HG02938 (cell line): ENCODE measurements at regions not wholly inside any gene's neighbourhood (a gene's known extent, or its start where the extent isn't known, plus 50 kb on each side); places are given as distances from the start of the nearest gene placed in this dataset.
"Not testable (repeated sequence)": the region's sequence is repeated elsewhere in the genome, so short reads cannot be mapped to it uniquely, and the experiment has no call there.

Source experiments
- ATAC-seq: cut with Tn5 transposase; IDR thresholded peaks from one replicate; pipeline ENCODE4 v1.9.1; 2021; ENCODE audit warnings: mild to moderate bottlenecking, moderate library complexity; ENCODE audit not compliant: unreplicated experiment

DNA sequence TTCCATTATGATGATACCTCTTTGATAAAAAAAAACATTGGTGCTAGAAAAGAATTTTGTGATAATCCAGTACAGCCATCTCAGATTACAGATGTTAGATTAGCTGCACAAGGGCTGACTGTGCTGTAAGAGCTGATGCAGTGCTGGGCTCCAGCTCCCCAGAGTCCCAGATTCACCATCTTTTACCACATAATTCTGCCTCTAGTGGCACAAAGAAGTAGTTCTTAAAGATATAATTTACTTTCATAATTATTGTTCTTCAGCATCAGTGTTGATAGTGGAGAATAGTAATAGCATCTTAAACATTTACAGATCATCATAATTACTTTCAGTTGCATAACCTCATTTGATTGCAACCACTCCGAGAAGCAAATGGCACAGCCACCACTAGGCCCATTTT, 262.1 kb downstream of the BRINP2 start:
- no peak for ATAC-seq

DNA sequence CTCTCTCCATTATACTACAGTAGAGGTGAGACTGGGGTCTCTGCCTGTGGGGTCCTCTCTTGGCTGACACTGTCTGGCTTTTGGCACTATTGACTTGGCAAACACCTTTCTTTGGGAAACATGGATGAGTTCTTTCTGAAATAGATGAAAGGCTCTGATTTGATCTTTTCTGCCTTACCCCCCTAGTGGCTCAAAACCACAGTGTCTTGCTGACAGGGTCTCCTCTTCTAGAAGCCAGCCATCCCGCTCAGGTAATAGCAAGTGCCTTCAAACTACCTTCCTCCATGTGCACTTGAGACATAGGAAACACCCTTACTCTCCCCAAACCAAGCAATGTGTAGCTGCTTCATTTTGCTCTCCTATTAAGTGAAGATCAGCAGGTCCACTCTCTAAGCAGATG, 260.4 kb downstream of the BRINP2 start:
- no peak for ATAC-seq

DNA sequence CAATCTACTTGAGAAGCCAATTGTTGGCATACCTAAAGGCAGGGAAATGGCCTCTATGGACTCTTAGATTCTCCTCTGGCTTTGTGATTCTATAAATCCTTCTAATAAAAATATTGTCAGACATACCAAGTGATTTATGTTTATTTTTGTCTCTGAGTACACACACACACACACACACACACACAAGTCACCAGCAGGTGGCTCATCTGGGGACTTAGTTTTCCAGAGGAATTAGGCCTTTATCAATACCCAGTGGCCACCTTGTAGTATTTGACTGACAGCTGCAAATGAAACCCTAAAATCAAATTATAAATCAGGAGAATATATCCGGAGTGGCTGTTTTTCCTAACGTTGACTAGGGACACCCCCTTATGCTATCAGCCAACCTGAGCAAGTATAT, 258.5 kb downstream of the BRINP2 start:
- no peak for ATAC-seq

DNA sequence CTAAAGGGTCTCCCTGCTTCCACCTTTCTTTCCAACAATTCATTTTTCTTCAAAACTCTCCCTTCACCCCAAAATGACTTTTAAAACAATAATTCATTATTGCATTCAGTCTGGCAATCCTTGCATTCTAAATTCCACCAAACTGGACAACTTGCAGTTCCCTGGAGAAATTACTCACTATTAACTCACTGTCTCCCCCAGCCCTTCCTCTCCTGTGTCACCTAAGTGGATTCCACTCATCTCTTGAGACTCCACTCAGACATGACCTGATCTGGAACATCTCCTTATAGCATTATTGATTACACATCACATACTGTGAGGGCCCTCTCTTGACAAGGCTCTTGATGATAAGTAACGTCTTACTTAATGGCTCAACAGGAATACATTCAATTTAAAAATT, 257.1 kb downstream of the BRINP2 start:
- no peak for ATAC-seq

DNA sequence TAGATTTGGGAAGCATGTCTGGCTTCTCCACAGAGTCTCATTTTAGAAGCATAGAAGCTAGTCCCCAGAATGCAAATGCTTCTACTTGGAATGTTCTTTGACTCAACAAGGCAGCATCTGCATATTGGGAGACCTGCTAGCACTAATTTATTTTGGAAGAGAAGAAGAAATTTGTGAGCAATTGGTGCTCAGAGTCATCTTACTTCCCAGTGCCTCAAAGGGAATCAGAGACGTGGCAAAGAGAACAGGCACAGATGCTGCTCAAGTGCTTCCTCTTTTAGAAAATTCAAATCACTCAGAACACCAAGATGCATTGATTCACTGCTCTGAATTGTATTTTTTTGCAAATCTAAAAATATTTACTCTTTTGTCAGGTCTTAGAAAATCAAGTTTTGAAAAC, 255.7 kb downstream of the BRINP2 start:
- ATAC-seq = no peak

DNA sequence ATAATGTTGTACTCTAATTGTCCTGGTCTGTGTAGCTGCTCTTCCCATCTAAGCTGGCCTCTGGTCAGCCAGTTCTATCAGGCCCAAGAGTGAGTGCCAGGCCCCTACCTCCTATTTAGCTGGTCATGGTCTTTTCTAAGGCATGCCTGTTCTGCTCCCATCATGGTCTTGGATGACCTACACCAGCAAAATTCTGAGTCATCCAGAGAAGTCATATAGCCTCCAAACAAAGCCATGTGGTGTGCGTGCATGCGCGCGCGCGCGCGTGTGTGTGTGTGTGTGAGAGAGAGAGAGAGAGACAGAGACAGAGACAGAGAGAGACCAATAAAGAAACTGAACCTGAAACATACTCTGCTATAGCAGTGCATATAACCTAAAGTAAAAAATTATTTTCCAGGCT, 254.4 kb downstream of the BRINP2 start:
- no peak for ATAC-seq

DNA sequence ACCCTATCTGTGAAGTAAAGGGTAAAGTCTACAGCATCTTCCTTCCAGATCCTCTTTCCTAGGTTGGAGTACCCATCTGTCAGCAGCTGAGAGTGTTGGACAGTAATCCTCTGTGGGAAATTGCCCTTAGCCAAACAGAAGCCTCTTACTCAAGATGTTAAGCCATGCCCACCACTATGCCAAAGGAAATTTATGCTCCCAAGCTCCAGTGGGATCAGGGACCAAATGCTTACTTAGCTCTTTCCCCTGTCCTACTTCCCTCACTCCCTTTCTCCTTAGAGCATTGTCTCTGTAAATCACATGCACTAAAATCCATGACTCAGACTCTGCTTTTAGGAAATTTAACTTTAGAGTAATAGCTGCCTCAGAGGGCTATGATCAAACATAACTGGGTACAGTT, 254.0 kb downstream of the BRINP2 start:
- ATAC-seq = no peak

DNA sequence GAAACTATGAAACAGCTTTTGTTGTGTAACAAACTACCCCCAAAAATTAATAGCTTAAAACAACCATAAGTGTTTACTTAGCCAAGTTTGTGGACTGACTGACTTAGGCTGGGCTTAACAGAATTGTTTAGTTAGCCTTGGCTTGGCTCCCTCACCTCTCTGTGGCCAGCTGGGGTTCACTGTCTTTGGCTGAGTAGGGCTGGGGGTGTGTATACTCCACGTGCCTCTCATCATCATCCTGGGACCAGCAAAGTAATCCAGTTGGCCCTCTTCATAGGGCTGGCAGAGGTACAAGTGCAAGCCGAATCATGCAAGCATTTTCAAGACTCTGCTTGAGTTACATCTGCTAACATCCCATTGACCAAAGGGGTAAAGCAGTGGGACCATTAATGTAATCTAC, 252.3 kb downstream of the BRINP2 start:
- no peak for ATAC-seq

DNA sequence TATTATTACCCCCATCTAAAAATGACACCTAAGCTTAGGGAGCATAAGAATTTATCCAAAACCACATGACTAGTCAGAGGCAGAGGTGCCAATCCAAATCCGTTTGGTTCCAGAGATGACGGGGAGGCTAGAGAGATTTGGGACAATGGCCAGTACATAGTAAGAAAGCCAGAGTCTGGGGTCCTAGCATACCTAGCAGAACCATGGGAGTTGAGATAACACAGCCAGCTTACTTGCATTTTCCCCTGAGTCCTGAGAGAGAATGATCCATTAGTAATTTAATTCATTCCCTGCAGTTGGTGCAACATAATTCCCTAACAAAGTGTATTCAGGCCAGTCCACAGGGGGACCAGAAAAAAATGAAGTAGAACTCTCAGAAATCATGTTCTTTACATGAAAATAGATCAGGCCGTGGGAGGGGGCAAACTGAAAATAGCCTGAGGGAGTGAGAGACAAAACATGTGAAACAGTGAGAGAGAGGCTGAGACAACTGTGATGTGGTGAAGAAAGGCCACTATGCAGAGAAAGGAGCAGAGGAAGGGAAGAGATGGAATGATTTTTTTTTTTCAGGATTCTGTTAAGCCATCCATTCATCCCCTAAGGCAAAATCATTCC, 243.3 kb downstream of the BRINP2 start:
- no peak for ATAC-seq

DNA sequence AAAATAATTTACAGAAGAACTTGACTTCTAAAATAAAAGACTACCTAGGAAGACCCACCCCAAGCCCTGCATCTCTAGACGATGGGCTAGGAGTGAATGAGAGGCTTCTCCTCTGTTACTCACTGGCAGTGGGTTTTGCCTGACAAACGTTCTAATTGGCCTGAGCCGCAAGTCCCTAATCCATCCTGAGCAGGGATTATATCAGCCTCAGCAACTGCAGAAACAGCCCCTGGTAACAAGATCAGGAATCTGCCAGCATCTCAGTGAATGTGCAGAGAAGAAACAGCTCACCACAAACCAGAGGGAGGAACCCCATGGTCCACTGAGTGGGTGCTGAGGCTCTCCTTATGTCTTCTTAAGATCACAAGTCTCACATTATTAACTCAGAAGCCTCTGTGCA, 240.6 kb downstream of the BRINP2 start:
- no peak for ATAC-seq

DNA sequence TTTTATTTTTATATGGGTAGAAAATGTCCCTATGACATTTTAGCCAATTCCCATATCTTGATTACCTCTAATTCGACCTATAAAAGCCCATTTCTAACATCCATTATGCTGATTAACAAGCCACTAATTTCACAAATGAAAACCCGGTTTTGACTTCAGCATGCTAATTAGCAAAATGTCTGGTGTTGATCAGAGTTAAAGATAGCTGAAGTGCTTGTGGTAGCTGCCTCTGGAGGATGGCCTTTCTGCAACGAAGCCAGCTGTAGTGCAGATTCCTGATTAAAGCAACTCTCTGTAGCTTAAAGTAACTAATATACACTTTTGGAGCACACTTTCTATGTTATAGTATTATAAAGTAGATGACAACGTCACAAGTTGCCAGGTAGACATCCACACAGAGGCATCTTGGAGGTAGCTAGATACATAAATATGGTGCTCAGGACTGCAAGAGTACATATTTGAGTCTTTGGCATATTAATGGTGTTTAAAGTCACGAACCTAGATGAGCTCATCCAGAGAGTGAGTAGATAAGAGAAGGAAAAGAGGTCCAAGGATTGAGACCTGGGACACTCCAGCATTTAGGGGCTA, 239.5 kb downstream of the BRINP2 start:
- ATAC-seq = no peak

DNA sequence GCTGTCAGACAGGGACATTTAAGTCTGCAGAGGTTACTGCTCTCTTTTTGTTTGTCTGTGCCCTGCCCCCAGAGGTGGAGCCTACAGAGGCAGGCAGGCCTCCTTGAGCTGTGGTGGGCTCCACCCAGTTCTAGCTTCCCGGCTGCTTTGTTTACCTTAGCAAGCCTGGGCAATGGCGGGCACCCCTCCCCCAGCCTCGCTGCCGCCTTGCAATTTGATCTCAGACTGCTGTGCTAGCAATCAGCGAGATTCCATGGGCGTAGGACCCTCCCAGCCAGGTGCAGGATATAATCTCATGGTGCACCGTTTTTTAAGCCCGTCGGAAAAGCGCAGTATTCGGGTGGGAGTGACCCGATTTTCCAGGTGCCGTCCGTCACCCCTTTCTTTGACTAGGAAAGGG, 235.6 kb downstream of the BRINP2 start:
- ATAC-seq = not testable (repeated sequence)

DNA sequence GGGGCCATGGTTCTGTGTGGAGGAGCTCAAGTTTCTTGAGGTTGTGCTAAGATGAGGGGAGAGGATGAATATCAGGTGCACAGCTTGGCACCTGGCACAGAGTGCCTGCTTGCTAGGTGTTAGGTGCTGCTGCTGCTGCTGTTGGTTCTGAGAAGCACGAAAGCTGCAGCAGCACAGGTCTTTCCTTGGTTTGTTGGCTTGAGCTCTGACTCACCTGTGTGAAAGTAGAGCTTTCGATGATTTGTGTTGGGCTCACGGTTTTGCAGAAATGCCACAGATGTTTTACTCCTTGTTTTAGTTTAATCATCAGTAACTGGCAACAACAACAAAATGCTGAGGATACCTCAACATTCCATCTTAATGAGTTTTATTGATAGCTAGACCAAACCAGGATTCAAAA, 221.6 kb downstream of the BRINP2 start:
- ATAC-seq = no peak

DNA sequence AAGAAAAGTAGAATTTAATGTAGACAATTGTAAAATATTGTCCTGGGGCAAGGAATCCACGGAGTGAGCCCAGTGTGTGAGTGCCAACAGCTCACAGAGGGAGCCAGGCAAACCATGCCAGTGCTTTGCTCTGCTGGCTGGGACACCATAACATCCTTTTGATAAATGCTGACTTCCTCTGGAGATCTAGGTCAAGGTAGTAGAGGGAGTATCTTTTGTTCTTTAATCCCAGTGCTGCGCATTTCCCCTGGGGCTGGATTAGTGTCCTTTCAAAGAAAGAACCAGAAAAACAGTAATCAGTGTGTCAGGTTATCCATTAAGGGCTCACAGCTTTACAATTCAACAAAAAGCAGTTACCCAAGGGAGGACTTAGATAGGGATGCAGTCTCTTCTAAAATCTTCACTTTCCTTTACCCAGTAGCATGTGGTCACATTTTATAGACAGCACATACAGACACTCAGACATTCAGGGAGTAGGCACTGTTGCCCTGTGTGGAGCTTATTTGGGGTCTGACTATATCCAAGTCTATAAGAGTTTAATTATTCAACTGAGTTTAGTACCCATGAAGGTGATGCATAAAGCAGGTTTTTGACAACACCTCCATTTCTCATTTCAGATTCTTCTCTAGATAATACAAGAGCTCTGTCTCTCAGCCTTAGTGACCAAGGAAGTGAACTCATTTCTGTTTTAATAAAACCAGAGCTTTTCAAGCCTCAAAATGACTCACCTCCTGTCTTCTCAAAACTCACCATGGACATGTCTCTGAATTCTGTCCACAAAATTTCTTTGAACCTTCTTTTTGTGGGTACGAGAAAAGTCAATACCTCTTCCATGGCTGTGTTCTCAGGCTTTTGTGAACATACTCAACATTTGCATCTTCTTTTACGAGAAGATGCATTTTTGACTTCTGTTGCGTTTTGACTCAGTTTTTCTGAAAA, 215.3 kb downstream of the BRINP2 start:
- ATAC-seq = no peak

DNA sequence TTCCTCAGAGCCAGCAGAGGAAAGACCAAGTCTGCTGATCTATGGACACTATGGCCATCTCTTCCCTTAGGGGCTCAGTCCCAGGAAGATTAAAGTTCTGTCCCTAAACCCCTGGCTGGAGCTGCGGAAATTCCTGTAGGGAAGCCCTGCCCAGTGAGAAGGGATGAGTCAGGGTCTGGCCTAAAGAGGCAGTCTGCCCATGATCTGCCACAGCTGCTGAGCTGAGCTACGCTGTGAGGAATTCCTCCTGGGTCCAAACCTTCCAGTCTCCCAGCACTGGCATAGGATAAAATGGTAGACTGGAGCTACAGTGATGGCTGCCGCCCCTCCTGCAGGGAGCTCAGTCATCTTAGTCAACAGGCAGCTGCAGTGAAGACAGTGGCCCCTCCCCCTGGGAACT, 213.7 kb downstream of the BRINP2 start:
- ATAC-seq = no peak

DNA sequence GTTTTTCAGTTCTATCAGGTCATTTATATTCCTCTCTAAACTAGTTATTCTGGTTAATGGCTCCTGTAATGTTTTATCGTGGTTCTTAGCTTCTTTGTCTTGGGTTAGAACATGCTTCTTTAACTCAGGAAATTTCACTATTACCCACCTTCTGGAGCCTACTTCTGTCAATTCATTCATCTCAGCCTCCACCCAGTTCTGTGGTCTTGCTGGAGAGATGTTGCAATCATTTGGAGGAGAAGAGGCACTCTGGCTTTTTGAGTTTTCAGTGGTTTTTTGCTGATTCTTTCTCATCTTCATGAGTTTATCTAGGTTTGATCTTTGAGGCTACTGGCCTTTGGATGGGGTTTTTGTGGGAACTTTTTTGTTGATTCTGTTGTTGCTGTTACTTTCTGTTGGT, 213.0 kb downstream of the BRINP2 start:
- no peak for ATAC-seq

DNA sequence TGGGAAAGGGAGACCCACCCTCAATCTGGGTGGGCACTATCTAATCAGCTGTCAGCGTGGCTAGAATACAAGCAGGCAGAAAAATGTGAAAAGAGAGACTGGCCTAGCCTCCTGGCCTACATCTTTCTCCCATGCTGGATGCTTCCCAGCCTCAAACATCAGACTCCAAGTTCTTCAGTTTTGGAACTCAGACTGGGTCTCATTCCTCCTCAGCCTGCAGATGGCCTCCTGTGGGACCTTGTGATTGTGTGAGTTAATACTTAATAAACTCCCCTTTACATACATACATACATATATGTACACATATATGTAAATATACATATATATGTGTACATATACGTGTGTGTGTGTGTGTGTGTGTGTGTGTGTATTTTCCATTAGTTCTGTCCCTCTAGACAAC, 207.1 kb downstream of the BRINP2 start:
- no peak for ATAC-seq

DNA sequence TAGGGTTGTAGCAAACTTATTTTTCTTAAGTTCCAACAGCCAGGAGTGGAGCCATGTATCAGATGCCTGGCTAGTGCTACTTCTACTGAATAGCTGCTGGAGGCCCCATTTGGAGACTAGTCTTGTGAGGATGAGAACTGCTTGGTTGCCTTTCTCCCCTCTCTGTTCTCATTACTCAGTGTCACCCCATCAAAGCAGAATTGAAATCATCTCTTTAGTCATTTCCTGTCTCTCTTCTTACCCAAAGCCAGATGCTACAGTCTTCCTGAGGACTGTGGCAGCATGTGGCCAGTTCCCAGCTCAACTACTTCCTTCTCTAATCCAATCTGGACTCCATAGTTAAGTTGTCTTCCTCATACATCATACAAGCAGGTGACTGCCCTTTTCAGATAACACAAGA, 197.5 kb downstream of the BRINP2 start:
- ATAC-seq = no peak

DNA sequence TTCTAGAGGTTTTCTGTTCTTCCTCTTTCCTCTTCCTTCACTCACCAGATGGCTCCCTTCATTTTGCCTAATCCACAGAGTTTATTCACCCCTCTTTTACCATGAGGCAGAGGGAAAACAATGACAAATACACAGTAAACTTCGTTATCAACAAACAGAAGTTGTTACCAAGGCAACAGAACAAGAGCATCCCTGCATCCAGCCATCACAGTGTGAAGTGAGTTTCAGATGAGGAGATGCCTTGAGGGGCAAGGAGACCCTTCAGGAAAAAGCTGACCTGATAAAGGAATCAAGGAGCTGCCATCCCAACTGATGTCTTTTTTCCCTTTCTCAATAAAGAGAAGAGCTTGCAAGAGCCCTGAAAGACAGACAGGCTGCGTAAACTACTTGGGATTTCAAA, 195.3 kb downstream of the BRINP2 start:
- no peak for ATAC-seq

DNA sequence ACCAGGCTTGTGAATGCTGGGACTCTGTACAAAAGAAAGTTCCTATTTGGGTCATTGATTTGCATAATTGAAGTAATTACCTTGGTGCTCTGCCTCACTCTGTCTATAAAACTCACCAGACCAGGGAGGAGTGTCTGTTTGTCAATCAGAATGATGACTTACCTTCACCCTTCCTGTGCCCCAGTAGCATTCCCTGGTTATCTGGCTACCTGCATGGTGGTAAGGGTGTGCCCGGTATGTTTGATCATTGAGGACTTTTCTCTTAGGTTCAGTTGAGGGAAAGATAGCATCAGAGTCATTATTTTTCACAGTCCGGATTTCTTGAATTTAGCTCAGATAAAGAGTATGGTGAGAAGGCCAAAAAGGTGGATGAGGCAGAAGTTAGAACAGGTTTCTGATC, 190.0 kb downstream of the BRINP2 start:
- no peak for ATAC-seq

DNA sequence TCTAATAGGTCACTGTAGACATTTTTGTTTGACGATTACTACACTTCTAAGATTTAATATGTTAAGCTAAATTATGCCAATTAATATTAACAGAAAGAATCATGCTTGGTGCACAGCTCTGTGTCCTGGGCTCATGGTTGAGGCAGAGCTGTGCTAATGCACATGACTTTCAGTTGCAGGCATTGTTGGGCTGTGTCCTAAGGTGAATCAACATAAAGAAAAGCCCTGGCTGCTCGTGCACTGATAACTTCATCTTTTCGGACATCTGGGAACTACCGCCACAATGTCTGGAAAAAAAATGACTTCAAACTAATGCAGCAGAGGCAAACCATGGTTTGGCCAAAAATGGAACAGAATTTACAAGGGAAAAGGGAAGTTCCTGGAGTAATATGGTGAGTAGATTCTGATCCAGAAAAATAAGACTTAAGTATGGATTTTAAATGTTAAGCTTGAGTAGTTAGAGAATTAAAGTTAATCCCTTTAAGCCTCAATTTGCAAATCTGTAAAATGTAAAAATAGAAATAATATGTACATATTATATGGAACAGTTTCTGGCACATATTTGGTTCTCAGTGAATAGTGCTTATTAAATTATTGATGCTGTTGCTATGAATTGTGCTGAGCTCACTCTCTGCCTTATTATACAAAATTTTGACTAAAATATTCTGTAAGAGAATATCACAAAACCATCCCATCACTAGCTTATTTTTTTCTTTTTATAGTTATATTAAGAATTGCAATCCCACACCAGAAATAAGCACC, 186.1 kb downstream of the BRINP2 start:
- ATAC-seq = no peak
